H1 (cell line): ENCODE measurements at regions not wholly inside any gene's neighbourhood (a gene's known extent, or its start where the extent isn't known, plus 50 kb on each side); places are given as distances from the start of the nearest gene placed in this dataset.

Experiments
- CTCF ChIA-PET: fragments of 300-600 bp; sonication (Branson Sonifier 250); formaldehyde crosslinking; loops from one replicate; lab custom pipeline; 2021; ENCODE audit not compliant: partially characterized antibody; lab: Charles Lee
- POLR2A ChIA-PET: fragments of 300-600 bp; sonication (Branson Sonifier 250); formaldehyde crosslinking; loops from one replicate; lab custom pipeline; 2021; ENCODE audit warnings: inconsistent platforms; ENCODE audit not compliant: partially characterized antibody; lab: Charles Lee
- DNase-seq, 2 experiments: peaks; one replicate each; pipeline versions ENCODE4 v3.0.0 to v3.0.0-alpha.2; 2010 to 2022; ENCODE audit warnings: low spot score in 2 of 2, low read depth in 1 of 2, mixed read lengths in 1 of 2
- FAIRE-seq: peaks from 2 replicates; lab custom pipeline; 2011; peaks lifted over from hg19 to GRCh38; lab: Jason Lieb, UNC
- H2AFZ ChIP-seq: 2 replicates; pipeline ENCODE4 v1.8.1; 2012; ENCODE audit warnings: low read length, inconsistent platforms
- H2AK5ac ChIP-seq: 2 replicates; pipeline ENCODE4 v1.6.1; 2013; ENCODE audit warnings: low read depth, low read length
- H2BK120ac ChIP-seq: replicated peaks from 2 replicates; pipeline ENCODE3; 2013; ENCODE audit warnings: low read depth, low read length, inconsistent platforms
- H2BK12ac ChIP-seq: 2 replicates; pipeline ENCODE4 v1.6.1; 2013; ENCODE audit warnings: low read depth, low read length
- H2BK15ac ChIP-seq: 2 replicates; pipeline ENCODE4 v1.6.1; 2013; ENCODE audit warnings: low read length
- H2BK20ac ChIP-seq: 2 replicates; pipeline ENCODE4 v1.6.1; 2013; ENCODE audit warnings: low read length
- H2BK5ac ChIP-seq: 2 replicates; pipeline ENCODE4 v1.6.1; 2013; ENCODE audit warnings: low read depth, low read length
- H3K14ac ChIP-seq: 2 replicates; pipeline ENCODE4 v1.6.1; 2013; ENCODE audit warnings: inconsistent platforms; ENCODE audit not compliant: insufficient read length
- H3K18ac ChIP-seq: 2 replicates; pipeline ENCODE4 v1.6.1; 2013; ENCODE audit warnings: low read length; ENCODE audit errors: extremely low read depth
- H3K23ac ChIP-seq: 2 replicates; pipeline ENCODE4 v1.6.1; 2013; ENCODE audit warnings: inconsistent platforms; ENCODE audit not compliant: insufficient read length
- H3K23me2 ChIP-seq: 2 replicates; pipeline ENCODE4 v1.6.1; 2013; ENCODE audit warnings: low read depth, low read length
- H3K27ac ChIP-seq: 2 replicates; pipeline ENCODE4 v1.6.1; 2011; ENCODE audit warnings: low read depth, low read length, inconsistent platforms
- H3K27me3 ChIP-seq, 4 experiments: replicated peaks in 1 of 4; 1 replicate in 1 of 4; 2 replicates in 3 of 4; pipeline versions ENCODE4 v1.6.1 to v1.8.1; 2011 to 2013; ENCODE audit warnings: low read length in 3 of 4, mild to moderate bottlenecking in 3 of 4, inconsistent platforms in 2 of 4, mixed read lengths in 2 of 4, moderate library complexity in 1 of 4; ENCODE audit not compliant: control insufficient read depth in 3 of 4, insufficient read depth in 3 of 4; ENCODE audit errors: extremely low read depth in 1 of 4
- H3K36me3 ChIP-seq, 4 experiments: 2 replicates each; pipeline versions ENCODE4 v1.6.1 to v1.8.1; 2011 to 2013; ENCODE audit warnings: mild to moderate bottlenecking in 4 of 4, low read length in 3 of 4, moderate library complexity in 2 of 4, control low read depth in 1 of 4, inconsistent platforms in 1 of 4; ENCODE audit not compliant: insufficient read depth in 4 of 4, control insufficient read depth in 2 of 4
- H3K4ac ChIP-seq: replicated peaks from 2 replicates; pipeline ENCODE3; 2013; ENCODE audit warnings: low read length, low read depth, mixed read lengths, inconsistent platforms; ENCODE audit not compliant: insufficient read length
- H3K4me1 ChIP-seq, 4 experiments: replicated peaks in 1 of 4; 1 replicate in 1 of 4; 2 replicates in 3 of 4; pipeline versions ENCODE4 v1.6.1 to v1.8.1; 2011 to 2013; ENCODE audit warnings: low read length in 3 of 4, inconsistent platforms in 2 of 4, mixed read lengths in 1 of 4; ENCODE audit not compliant: insufficient read depth in 4 of 4, control insufficient read depth in 3 of 4
- H3K4me2 ChIP-seq, 2 experiments: 2 replicates each; pipeline versions ENCODE4 v1.6.1 to v1.8.1; 2011 to 2013; ENCODE audit warnings: low read depth in 2 of 2, low read length in 2 of 2, control low read depth in 1 of 2, inconsistent platforms in 1 of 2, mild to moderate bottlenecking in 1 of 2; ENCODE audit not compliant: insufficient read depth in 1 of 2
- H3K4me3 ChIP-seq, 4 experiments: fragments of 200-600, 300-600 bp in 1 of 4; sonication (generic), shearing (Covaris generic), sonication (Bioruptor Twin) in 1 of 4; 2 replicates each; pipeline versions ENCODE4 v1.5.1 to v1.8.1; 2011 to 2016; ENCODE audit warnings: low read length in 4 of 4, low read depth in 3 of 4, control low read depth in 2 of 4, inconsistent platforms in 2 of 4, mild to moderate bottlenecking in 2 of 4, mixed read lengths in 1 of 4, moderate library complexity in 1 of 4; ENCODE audit not compliant: insufficient read depth in 2 of 4; ENCODE audit errors: extremely low read depth in 1 of 4
- H3K56ac ChIP-seq: replicated peaks from 2 replicates; pipeline ENCODE3; 2013; ENCODE audit warnings: low read depth, mild to moderate bottlenecking, mixed read lengths, low read length, inconsistent platforms; ENCODE audit not compliant: insufficient read length
- H3K79me1 ChIP-seq: 2 replicates; pipeline ENCODE4 v1.6.1; 2013; ENCODE audit warnings: low read depth, low read length, control low read depth
- H3K79me2 ChIP-seq, 2 experiments: 2 replicates each; pipeline versions ENCODE4 v1.6.1 to v1.8.1; 2012 to 2013; ENCODE audit warnings: low read length in 2 of 2, mild to moderate bottlenecking in 2 of 2, inconsistent platforms in 1 of 2; ENCODE audit not compliant: insufficient read depth in 2 of 2, control insufficient read depth in 1 of 2
- H3K9ac ChIP-seq, 4 experiments: replicated peaks in 1 of 4; 1 replicate in 1 of 4; 2 replicates in 3 of 4; pipeline versions ENCODE4 v1.6.1 to v1.8.1; 2011 to 2013; ENCODE audit warnings: low read depth in 3 of 4, low read length in 3 of 4, control low read depth in 2 of 4, mild to moderate bottlenecking in 2 of 4, moderate library complexity in 2 of 4, inconsistent platforms in 1 of 4; ENCODE audit errors: extremely low read depth in 1 of 4
- H3K9me3 ChIP-seq, 2 experiments: 2 replicates each; pipeline versions ENCODE4 v1.6.1 to v1.8.1; 2012 to 2013; ENCODE audit warnings: mild to moderate bottlenecking in 2 of 2, moderate library complexity in 2 of 2, control low read depth in 1 of 2, inconsistent platforms in 1 of 2, low read depth in 1 of 2, low read length in 1 of 2, mixed read lengths in 1 of 2; ENCODE audit not compliant: insufficient read depth in 2 of 2
- H4K20me1 ChIP-seq, 2 experiments: replicated peaks in 1 of 2; 2 replicates each; pipeline versions ENCODE3 to v1.8.1; 2011 to 2013; ENCODE audit warnings: inconsistent platforms in 2 of 2, low read length in 2 of 2, mild to moderate bottlenecking in 1 of 2; ENCODE audit not compliant: insufficient read depth in 2 of 2, control insufficient read depth in 1 of 2
- H4K5ac ChIP-seq: 2 replicates; pipeline ENCODE4 v1.6.1; 2013; ENCODE audit warnings: low read length, low read depth, mixed read lengths, inconsistent platforms; ENCODE audit not compliant: insufficient read length
- H4K8ac ChIP-seq: 2 replicates; pipeline ENCODE4 v1.8.0; 2013; ENCODE audit warnings: mild to moderate bottlenecking, moderate library complexity, low read length, inconsistent platforms; ENCODE audit not compliant: insufficient read depth; ENCODE audit errors: extremely low read depth
- H4K91ac ChIP-seq: replicated peaks from 2 replicates; pipeline ENCODE3; 2013; ENCODE audit warnings: low read length, mixed read lengths, inconsistent platforms; ENCODE audit not compliant: insufficient read length
- BRCA1 ChIP-seq: IDR thresholded peaks from 2 replicates; pipeline ENCODE4 v1.6.1; 2012; ENCODE audit warnings: low read depth, low read length, improper control_type of control experiment
- CBX5 ChIP-seq: fragments of 300-800, 300-1000 bp; sonication (generic); IDR thresholded peaks from 2 replicates; pipeline ENCODE4 v1.7.1; 2016; ENCODE audit warnings: antibody characterized with exemption, low read length, low read depth
- CREB1 ChIP-seq: IDR thresholded peaks from 2 replicates; pipeline ENCODE4 v1.6.1; 2012; ENCODE audit warnings: inconsistent platforms
- EZH2 ChIP-seq: fragments of 200-600 bp; sonication (generic); IDR thresholded peaks from 2 replicates; pipeline ENCODE4 v1.7.1; 2012; ENCODE audit warnings: low read depth, mild to moderate bottlenecking, moderate library complexity, low read length, inconsistent platforms; ENCODE audit not compliant: severe bottlenecking
- JUND ChIP-seq: IDR thresholded peaks from 2 replicates; pipeline ENCODE4 v1.6.1; 2011; ENCODE audit warnings: mild to moderate bottlenecking, improper control_type of control experiment, low read length
- NANOG ChIP-seq: IDR thresholded peaks from 2 replicates; pipeline ENCODE4 v1.6.1; 2011; ENCODE audit warnings: low read length, low read depth, mild to moderate bottlenecking, inconsistent platforms; ENCODE audit not compliant: insufficient read depth, poor library complexity, severe bottlenecking
- PHF8 ChIP-seq: fragments of 200-600 bp; sonication (generic); conservative IDR thresholded peaks from 2 replicates; pipeline ENCODE4 v1.7.1; 2012; ENCODE audit warnings: low read depth, mild to moderate bottlenecking, inconsistent platforms, low read length, moderate library complexity
- RFX5 ChIP-seq: IDR thresholded peaks from 2 replicates; pipeline ENCODE4 v1.6.1; 2011; ENCODE audit warnings: low read depth, low read length, improper control_type of control experiment, borderline replicate concordance
- SIN3A ChIP-seq, 2 experiments: IDR thresholded peaks in 1 of 2; conservative IDR thresholded peaks in 1 of 2; 2 replicates each; pipeline ENCODE4 v1.6.1; 2011 to 2012; ENCODE audit warnings: low read length in 2 of 2, improper control_type of control experiment in 1 of 2, low read depth in 1 of 2, mild to moderate bottlenecking in 1 of 2
- SIRT6 ChIP-seq: IDR thresholded peaks from one replicate; pipeline ENCODE4 v1.7.1; 2012; ENCODE audit warnings: low read length, inconsistent platforms
- WGBS, 2 experiments: shearing (Covaris generic) in 1 of 2; methylation state at CpG; one replicate each; pipeline versions ENCODE4 v1.1.6 to v1.1.7; 2013 to 2015; ENCODE audit warnings: low lambda C conversion rate in 2 of 2, mixed read lengths in 2 of 2, inconsistent platforms in 1 of 2, low coverage in 1 of 2, missing lambda C conversion rate in 1 of 2; ENCODE audit not compliant: insufficient replicate concordance in 2 of 2, insufficient coverage in 1 of 2, insufficient read length in 1 of 2; ENCODE audit errors: extremely low coverage in 1 of 2, missing lambda C conversion rate in 1 of 2; 5-methylcytosine and 5-hydroxymethylcytosine counted together

DNA sequence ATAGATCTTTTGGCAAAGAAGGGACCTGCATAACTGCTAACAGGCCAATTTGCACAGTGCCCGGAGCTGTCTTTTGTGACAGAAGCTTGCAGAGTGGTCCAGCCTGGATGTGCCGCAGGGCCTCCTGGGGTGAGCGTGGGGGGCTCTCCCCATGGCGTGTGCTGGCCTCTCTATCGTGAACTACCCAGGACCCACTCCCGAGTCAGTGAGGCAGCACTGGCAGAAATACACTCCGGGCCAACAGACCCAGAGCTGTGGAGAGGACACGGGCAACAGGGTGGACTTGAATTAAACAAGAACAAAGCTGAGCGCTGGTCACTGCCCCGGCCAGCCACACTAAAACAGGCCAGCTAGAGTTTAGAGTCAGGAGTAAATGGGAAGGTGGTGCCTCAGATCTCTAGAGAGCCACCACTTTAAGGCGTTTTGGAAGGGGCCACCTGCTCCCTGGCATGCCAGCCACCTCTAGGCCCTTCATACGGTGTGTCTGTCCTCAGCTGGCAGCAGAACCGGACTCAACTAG, 152.1 kb downstream of the KLF13 start:
- Histone ChIP-seq H3K27ac (no peak overlapping the region), H2BK5ac (no peak overlapping the region), H3K56ac (no peak overlapping the region), H3K27me3 (peaks cover 19 to 24% (median 22%) of the 10 kb centered on the region in 4 experiments), H3K4ac (no peak overlapping the region), H2BK15ac (no peak overlapping the region), H2BK20ac (no peak overlapping the region), H3K4me1 (peaks cover 0 to 3% (median 0%) of the 10 kb centered on the region in 4 experiments; a peak in 4 of 7 replicates), H4K20me1 (peaks cover 0 to 2% of the 10 kb centered on the region in 2 experiments), H3K18ac (no peak overlapping the region), H3K9ac (no peak overlapping the region), H3K4me2 (no peak overlapping the region), H2AFZ (no peak overlapping the region), H2BK120ac (no peak overlapping the region), H3K14ac (no peak overlapping the region), H3K79me1 (no peaks in the 10 kb centered on the region), H4K8ac (no peak overlapping the region), H2AK5ac (no peak overlapping the region)
- CTCF ChIA-PET = interaction anchor here (1.1 to 10.6 kb wide), 6 partner anchors 9 to 44 kb away, joined by 3 to 105 read pairs (median 9); no protein-coding TSS in a partner anchor
- FAIRE-seq = no peak
- POLR2A ChIA-PET = no interaction called here
- TF ChIP-seq SIN3A (conservative IDR thresholded peaks at IDR 0.05 in 1 of 2, IDR thresholded peaks at IDR 0.05 in 1 of 2; ENCODE audit: low read depth in 1 of 2, low read length in 2 of 2) (no peak), RFX5 (no peak), PHF8 (no peak), SIRT6 (no peak), NANOG (no peak), CREB1 (no peak), JUND (no peak), BRCA1 (no peak), EZH2 (no peak), CBX5 (no peak)
- TF ChIP-seq, all 59 proteins: peak for 0
- no peaks in the 10 kb centered on the region for H3K36me3 ChIP-seq
- no peaks in the 10 kb centered on the region for H3K79me2 ChIP-seq
- H3K9me3 ChIP-seq = no peaks in the 10 kb centered on the region
- no peak overlapping the region for H3K4me3 ChIP-seq
- no peaks in the 10 kb centered on the region; the same call in 1 of the 2 replicates for H3K23me2 ChIP-seq
- no peak overlapping the region for H4K91ac ChIP-seq
- no peak overlapping the region for H4K5ac ChIP-seq
- 83% methylated on average over 13 of the region's 13 CpGs; no CpG with 5 or more reads in 1 of the 2 experiments for WGBS, 2 experiments
- no peak for DNase-seq
- no peak overlapping the region for H2BK12ac ChIP-seq
- H3K23ac ChIP-seq = no peak overlapping the region
